ENCODE measurements at regions not wholly inside any gene's neighbourhood (a gene's known extent, or its start where the extent isn't known, plus 50 kb on each side); places are given as distances from the start of the nearest gene placed in this dataset.
A peak's percentile ranks its signal among the peaks of the same experiment; 100 is the strongest.

- WGBS (ENCODE audit: extremely low coverage, insufficient read length, low lambda C conversion rate) = no CpG with 5 or more reads among the region's 5 CpGs
- H3K9me3 Mint-ChIP-seq = no peaks in the 10 kb centered on the region
These were observed 92.3 kb downstream of the ANKRD60 start for GRCh38 chr20:58136149-58136484.

More at GRCh38 chr20:58136149-58136484, 92.3 kb downstream of the ANKRD60 start:
- Histone ChIP-seq H3K9me3 (ENCODE audit: control insufficient read depth, low read depth, low read length) (no peaks in the 10 kb centered on the region), H3K4ac (ENCODE audit: low read depth, low read length) (no peak overlapping the region), H4K8ac (replicated peaks; ENCODE audit: insufficient read length, low read depth, low read length) (no peak overlapping the region), H2BK15ac (ENCODE audit: low read depth, low read length) (no peak overlapping the region), H3K23me2 (ENCODE audit: insufficient read length, low read depth, low read length, poor library complexity, severe bottlenecking) (no peaks in the 10 kb centered on the region), H2BK120ac (ENCODE audit: low read depth, low read length, poor library complexity, severe bottlenecking) (no peak overlapping the region), H3K23ac (ENCODE audit: insufficient read length, low read depth, low read length) (no peak overlapping the region), H3K79me2 (ENCODE audit: insufficient read depth, low read length) (no peaks in the 10 kb centered on the region), H3K27ac (ENCODE audit: insufficient read length, low read depth, low read length) (no peak overlapping the region), H3K79me1 (ENCODE audit: insufficient read depth, low read depth, low read length, poor library complexity, severe bottlenecking) (no peaks in the 10 kb centered on the region), H2BK12ac (ENCODE audit: insufficient read length, low read depth, low read length) (no peak overlapping the region), H2AK5ac (ENCODE audit: insufficient read length, low read length) (no peak overlapping the region), H3K56ac (ENCODE audit: insufficient read length, low read depth, low read length) (no peak overlapping the region), H2BK20ac (ENCODE audit: low read depth, low read length, poor library complexity, severe bottlenecking) (no peak overlapping the region), H4K20me1 (ENCODE audit: control insufficient read depth, insufficient read depth, insufficient read length) (no peaks in the 10 kb centered on the region), H3K18ac (ENCODE audit: insufficient read length, low read depth, low read length) (no peak overlapping the region), H2BK5ac (ENCODE audit: insufficient read length, low read length) (no peak overlapping the region), H3K14ac (ENCODE audit: insufficient read depth, low read length) (no peak overlapping the region), H3K27me3 (ENCODE audit: insufficient read depth, low read length) (no peaks in the 10 kb centered on the region), H3K9ac (ENCODE audit: extremely low read depth, insufficient read length, low read length) (no peak overlapping the region), H3T11ph (ENCODE audit: low read length) (no peak overlapping the region), H4K91ac (ENCODE audit: insufficient read length, low read depth, low read length) (no peak overlapping the region), H2AFZ (ENCODE audit: low read length) (no peak overlapping the region), H3K4me1 (ENCODE audit: insufficient read depth, low read length) (no peaks in the 10 kb centered on the region), H3K4me2 (ENCODE audit: insufficient read depth, insufficient read length, low read length) (no peak overlapping the region), H4K5ac (ENCODE audit: insufficient read length, low read depth, low read length) (no peak overlapping the region)
- Mint-ChIP-seq H3K4me3 (no peak overlapping the region), H3K27me3 (ENCODE audit: low read depth) (peaks cover 30% of the 10 kb centered on the region), H3K36me3 (ENCODE audit: insufficient read depth in 1 of 3, low read depth in 3 of 3) (no peaks in the 10 kb centered on the region), H3K27ac (no peak overlapping the region), H3K4me1 (peaks cover 29 to 34% of the 10 kb centered on the region in 2 experiments)
- DNase-seq = peak; percentile 13
- no peak for TF ChIP-seq CTCF (conservative IDR thresholded peaks at IDR 0.05)
